ENCODE measurements at regions not wholly inside any gene's neighbourhood (a gene's known extent, or its start where the extent isn't known, plus 50 kb on each side); places are given as distances from the start of the nearest gene placed in this dataset.

GRCh38 chr2:57539761-57540160, 506.8 kb upstream of the VRK2 start:
- Histone ChIP-seq H3K4me1 (ENCODE audit: control insufficient read depth, insufficient read depth, low read length) (no peaks in the 10 kb centered on the region), H3K36me3 (ENCODE audit: control insufficient read depth, insufficient read depth, low read length) (no peaks in the 10 kb centered on the region), H3K27me3 (ENCODE audit: control insufficient read depth, insufficient read depth, low read length) (no peaks in the 10 kb centered on the region), H3K27ac (ENCODE audit: low read length) (no peak overlapping the region), H3K4me3 (ENCODE audit: low read depth in 2 of 2, low read length in 2 of 2) (no peak overlapping the region), H3K9me3 (ENCODE audit: control insufficient read depth, insufficient read depth, low read depth, low read length) (no peaks in the 10 kb centered on the region)
- DNase-seq (ENCODE audit: low read depth, low spot score) (no peak), ATAC-seq (no peak)
- BruUV-seq (replicated peaks), result no TSS peak
- ChIA-PET POLR2A (no interaction called here), CTCF (no interaction called here)
- TF ChIP-seq TCF7L2 (IDR thresholded peaks at IDR 0.05; ENCODE audit: low read depth, low read length) (no peak), POLR2AphosphoS5 (IDR thresholded peaks at IDR 0.05; ENCODE audit: low read depth, low read length) (no peak), CTCF (IDR thresholded peaks at IDR 0.05) (no peak)
- in situ Hi-C loops (cut with HindIII; ENCODE audit: low pct_unique_long_range_greater_than_20kb, low sequenced_read_pairs) (no loop called here), intact Hi-C loops (cut with micrococcal nuclease; ENCODE audit: unreplicated experiment) (no loop called here)

- in situ Hi-C loops (cut with HindIII; ENCODE audit: low pct_unique_long_range_greater_than_20kb, low sequenced_read_pairs), result no loop called here
- ATAC-seq, result no peak
- CTCF ChIA-PET, result no interaction called here
These were observed 504.5 kb upstream of the VRK2 start for GRCh38 chr2:57542081-57542480.

More at GRCh38 chr2:57542081-57542480, 504.5 kb upstream of the VRK2 start:
- Histone ChIP-seq H3K9me3 (ENCODE audit: control insufficient read depth, insufficient read depth, low read depth, low read length) (no peaks in the 10 kb centered on the region), H3K27me3 (ENCODE audit: control insufficient read depth, insufficient read depth, low read length) (no peaks in the 10 kb centered on the region), H3K4me3 (ENCODE audit: low read depth in 2 of 2, low read length in 2 of 2) (no peak overlapping the region), H3K36me3 (ENCODE audit: control insufficient read depth, insufficient read depth, low read length) (no peaks in the 10 kb centered on the region), H3K4me1 (ENCODE audit: control insufficient read depth, insufficient read depth, low read length) (no peaks in the 10 kb centered on the region), H3K27ac (ENCODE audit: low read length) (no peak overlapping the region)
- POLR2A ChIA-PET, result no interaction called here
- no peak for DNase-seq (ENCODE audit: low read depth, low spot score)
- BruUV-seq (replicated peaks), result no TSS peak
- intact Hi-C loops (cut with micrococcal nuclease; ENCODE audit: unreplicated experiment), result no loop called here
- TF ChIP-seq CTCF (IDR thresholded peaks at IDR 0.05) (no peak), SIN3A (IDR thresholded peaks at IDR 0.05; ENCODE audit: borderline replicate concordance, insufficient read depth, low read depth, low read length) (no peak), POLR2AphosphoS5 (IDR thresholded peaks at IDR 0.05; ENCODE audit: low read depth, low read length) (no peak), TCF7L2 (IDR thresholded peaks at IDR 0.05; ENCODE audit: low read depth, low read length) (no peak), REST (IDR thresholded peaks at IDR 0.05; ENCODE audit: insufficient read depth in 1 of 2, low read depth in 2 of 2, low read length in 1 of 2) (no peak)

Data from Panc1 (cell line).